ENCODE measurements at regions not wholly inside any gene's neighbourhood (a gene's known extent, or its start where the extent isn't known, plus 50 kb on each side); places are given as distances from the start of the nearest gene placed in this dataset.

- no peak for DNase-seq (ENCODE audit: low spot score)
Measured at GRCh38 chr3:166205158-166205557, 367.9 kb upstream of the BCHE start.

DNA sequence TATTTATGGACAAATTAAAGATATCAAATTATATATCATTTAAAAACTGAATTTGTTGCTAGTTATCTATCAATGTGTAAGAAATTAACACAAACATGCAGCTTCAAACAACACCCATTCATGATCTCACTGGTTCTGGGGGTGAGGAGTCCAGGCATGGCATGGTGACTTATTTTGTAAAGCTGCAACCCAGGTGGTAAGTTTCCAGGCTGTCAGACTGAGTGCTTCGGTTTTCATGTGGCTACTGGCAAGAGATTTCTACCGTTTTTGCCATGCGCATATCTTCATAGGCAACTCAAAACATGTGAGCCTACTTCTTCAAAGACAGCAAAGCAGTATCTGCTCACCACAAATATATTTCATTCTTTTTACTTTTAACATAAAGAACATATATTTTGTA lies 364.3 kb upstream of the BCHE start:
- DNase-seq (ENCODE audit: low spot score) = no peak

GRCh38 chr3:166199491-166199890 lies 362.3 kb upstream of the BCHE start:
- no peak for DNase-seq (ENCODE audit: low spot score)

DNA sequence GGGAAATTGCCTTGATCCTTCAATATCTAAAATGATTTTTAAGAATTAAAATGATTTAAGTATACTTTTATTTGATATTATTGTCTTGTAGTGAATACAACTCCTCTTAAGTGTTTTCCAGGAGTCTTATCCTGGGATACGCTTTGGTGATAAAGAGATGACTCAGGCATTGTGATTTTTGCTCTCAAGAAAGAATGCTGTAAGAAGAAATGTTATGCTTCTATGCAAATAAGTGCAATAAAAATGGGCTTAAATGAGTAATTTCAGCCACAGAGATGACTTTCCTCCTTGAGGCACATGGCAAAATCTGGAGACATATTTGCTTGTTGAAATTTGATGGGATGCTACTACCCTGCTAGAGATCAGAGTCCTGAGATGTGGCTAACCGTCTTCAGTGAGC lies 358.6 kb upstream of the BCHE start:
- no peak for DNase-seq (ENCODE audit: low spot score)

GRCh38 chr3:166191411-166191810 lies 354.2 kb upstream of the BCHE start:
- no peak for DNase-seq (ENCODE audit: low spot score)

- no peak for DNase-seq (ENCODE audit: low spot score)
Measured at GRCh38 chr3:166190360-166190759, 353.1 kb upstream of the BCHE start.

GRCh38 chr3:166187237-166187636 lies 350.0 kb upstream of the BCHE start:
- no peak for DNase-seq (ENCODE audit: low spot score)

- DNase-seq (ENCODE audit: low spot score) = no peak
Measured at GRCh38 chr3:166186003-166186402, 348.8 kb upstream of the BCHE start.

DNA sequence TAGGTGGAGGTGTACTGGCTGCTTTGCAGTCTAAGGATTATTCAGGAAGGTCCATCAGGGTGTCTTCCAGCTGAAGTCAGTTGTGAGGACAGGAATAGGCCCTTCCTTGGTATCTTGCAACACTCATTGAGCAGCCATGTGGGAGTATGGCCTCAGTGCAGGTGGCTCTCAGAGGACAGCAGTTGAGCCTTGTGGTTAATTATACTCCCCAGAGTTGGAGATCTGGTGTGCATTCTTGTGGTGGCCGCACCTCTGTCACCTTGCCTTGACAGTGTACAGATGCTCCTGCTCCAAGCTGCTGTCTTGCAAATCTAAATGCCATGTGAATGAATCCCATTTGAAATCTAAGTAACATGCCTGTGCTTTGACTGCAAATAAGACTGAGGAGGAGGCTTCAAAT lies 339.9 kb upstream of the BCHE start:
- DNase-seq (ENCODE audit: low spot score) = no peak

GRCh38 chr3:166171695-166172094 lies 334.5 kb upstream of the BCHE start:
- DNase-seq (ENCODE audit: low spot score) = no peak

DNA sequence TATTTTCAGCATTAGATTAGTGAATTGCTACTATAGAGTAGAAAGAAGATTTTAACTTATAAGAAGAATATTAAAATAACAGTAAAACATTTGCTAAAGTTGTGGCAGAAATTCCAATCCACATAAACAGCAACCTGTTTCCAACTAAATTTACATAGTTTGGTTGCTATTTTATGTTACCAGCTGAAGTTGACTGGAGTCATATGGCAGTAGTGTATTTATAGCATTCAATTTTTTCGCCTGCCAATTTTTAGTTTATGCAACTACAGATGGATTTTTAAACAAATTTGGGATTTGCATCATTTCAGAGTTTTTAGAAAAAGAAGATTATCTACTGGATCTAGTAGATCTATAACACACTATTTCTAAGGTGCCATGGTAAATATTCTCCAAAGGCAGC lies 332.5 kb upstream of the BCHE start:
- DNase-seq (ENCODE audit: low spot score) = no peak

DNA sequence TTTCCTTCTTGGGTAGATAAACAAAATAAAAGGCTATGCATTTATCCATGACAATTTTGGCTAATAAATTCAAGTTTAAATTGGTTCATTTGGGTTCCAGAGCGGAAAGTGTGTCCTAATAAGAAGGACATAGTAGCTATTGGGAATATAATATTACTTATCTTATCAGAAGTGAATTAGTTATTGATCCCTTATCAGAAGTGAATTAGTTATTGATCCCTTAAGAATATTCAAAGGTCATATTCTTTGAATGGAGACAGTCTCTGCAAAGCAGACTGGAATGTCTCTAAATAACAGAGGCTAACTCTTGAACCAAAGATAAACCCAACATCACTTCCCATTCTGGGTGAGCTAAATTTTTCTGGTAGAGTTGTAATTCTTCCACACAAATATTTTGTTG lies 290.7 kb upstream of the BCHE start:
- no peak for DNase-seq (ENCODE audit: low spot score)

- DNase-seq (ENCODE audit: low spot score) = no peak
Measured at GRCh38 chr3:166125179-166125578, 288.0 kb upstream of the BCHE start.

GRCh38 chr3:166123576-166123975 lies 286.4 kb upstream of the BCHE start:
- no peak for DNase-seq (ENCODE audit: low spot score)

DNA sequence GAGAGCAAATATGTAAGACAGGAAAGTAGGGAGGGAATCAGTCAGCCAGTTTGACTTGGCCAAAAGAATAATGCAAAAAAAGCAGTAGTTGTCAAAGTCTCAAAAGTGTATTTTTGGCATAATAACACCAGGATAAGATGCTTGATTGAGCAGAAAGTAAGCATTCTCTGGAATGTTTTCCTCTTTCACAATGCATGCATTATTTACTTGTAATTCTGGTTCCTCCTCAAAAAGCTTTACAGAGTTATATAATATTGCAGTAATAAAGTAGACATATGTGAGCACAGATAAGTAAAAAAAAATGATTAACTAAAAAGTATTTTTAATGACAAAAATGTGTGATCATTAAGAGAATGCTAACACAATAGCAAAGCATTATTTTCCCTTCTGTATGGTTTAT lies 285.9 kb upstream of the BCHE start:
- DNase-seq (ENCODE audit: low spot score) = no peak

DNA sequence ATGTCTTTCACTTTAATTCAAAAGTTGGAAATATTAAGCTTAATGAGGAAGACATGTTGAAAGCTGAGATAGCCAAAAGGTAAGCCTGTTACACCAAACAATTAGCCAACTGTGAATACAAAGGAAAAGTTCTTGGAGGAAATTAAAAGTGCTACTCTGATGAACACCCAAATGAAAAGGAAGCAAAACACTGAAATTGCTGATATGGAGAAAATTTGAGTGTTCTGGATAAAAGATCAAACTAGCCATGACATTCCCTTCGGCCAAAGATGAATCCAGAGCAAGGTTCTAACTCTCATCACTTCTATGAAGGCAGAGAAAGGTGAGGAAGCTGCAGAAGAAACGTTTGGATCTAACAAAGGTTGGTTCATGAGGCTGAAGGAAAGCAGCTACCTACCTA lies 280.8 kb upstream of the BCHE start:
- no peak for DNase-seq (ENCODE audit: low spot score)

DNA sequence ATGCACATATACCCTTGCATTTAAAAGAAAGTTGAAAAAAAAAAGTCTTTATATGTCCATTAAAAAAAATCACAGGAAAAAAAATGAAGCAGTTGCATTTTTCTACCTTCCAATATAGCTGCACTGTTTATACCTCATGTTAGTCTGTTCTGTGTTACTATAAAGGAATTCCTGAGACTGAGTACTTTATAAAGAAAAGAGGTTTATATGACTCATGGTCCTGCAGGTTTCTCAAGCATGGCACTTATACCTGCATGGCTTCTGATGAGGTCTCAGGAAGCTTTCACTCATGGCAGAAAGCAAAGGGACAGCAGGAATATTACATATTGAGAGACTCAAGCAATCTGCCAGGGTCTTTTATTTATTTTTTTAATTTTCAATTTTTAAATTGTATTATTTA lies 277.2 kb upstream of the BCHE start:
- DNase-seq (ENCODE audit: low spot score) = no peak

DNA sequence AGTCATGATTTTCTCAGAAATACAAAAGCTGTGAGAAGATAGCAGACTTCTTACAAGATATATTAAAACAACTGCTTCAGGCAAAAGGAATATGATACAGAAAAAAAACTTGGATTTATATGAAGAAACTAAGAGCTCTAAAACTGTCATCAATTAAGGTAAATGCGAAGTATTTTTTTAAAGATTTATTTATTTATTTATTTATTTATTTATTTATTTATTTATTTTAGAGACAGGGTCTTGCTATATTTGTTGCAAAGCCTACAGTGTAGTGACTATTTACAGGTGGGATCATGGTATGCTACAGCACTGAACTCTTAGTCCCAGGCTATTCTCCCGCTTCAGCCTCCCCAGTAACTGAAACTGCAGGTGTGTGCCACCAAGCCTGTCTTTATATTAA lies 274.3 kb upstream of the BCHE start:
- no peak for DNase-seq (ENCODE audit: low spot score)

GRCh38 chr3:166110102-166110501 lies 272.9 kb upstream of the BCHE start:
- DNase-seq (ENCODE audit: low spot score) = no peak

GRCh38 chr3:166104938-166105337 lies 267.7 kb upstream of the BCHE start:
- no peak for DNase-seq (ENCODE audit: low spot score)

DNA sequence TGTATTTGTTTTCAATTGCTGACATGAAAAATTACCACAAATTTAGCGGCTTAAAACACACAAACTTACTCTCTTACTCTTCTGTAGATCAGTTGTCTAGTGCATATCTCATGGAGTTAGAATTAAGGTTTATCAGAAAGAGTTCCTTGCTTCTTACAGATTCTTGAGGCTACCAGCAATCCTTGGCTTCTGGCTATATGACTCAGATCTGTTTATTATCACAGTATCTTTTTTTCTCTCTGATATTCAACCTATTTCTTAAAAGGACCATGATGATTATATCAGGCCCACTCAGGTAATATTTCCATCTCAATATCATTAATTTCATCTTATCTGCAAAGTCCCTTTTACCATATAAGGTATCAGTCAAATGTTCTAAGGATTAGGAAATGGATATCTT lies 263.5 kb upstream of the BCHE start:
- no peak for DNase-seq (ENCODE audit: low spot score)

DNA sequence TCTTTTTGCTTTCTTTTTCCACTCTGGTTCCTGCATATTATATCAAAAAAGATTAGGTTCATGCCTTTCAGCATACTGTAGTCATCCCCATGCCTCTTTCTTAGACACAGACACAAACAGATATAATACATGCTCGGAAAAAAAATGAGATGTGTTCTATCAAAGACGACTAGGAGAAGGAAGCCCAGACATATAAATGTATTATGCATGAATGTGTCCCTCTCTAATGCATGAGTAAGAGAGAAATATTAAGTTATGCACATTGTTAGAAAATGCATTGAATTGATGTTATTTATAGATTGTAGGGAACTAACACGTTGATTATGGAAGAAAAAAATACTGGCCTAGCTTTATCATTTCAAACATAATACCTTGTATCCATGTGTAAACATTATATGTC lies 252.4 kb upstream of the BCHE start:
- no peak for DNase-seq (ENCODE audit: low spot score)

DNA sequence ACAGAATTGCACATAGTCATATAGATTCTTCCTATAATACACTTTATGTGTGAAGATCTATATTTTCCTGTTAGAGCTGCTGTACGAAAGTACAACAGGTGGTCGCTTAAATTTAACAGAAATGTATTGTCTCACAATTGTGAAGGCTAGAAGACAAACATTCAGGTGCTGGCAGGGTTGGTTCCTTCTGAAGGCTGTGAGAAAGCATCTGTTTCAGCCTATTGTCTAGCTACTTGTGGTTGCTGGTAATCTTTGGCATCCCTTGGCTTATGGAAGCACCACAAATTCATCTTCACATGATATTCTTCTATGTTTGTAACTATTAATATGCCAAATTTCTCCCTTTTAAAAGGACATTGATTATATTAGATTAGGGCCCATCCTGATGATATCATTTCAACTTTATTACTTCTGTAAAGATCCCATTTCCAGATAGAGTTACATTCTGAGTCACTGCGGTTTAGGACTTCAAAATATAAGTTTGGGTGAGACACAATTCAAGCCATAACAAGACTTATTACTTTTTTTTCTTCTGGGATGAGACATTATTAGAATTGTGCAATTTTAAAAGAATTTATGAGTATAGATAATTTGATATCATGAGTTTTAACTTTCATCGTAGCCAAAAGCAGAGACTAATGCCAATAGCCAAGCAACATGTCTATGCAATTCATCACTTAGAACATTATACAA lies 248.1 kb upstream of the BCHE start:
- DNase-seq (ENCODE audit: low spot score) = no peak

- DNase-seq (ENCODE audit: low spot score) = no peak
Measured at GRCh38 chr3:166080096-166080495, 242.9 kb upstream of the BCHE start.

DNA sequence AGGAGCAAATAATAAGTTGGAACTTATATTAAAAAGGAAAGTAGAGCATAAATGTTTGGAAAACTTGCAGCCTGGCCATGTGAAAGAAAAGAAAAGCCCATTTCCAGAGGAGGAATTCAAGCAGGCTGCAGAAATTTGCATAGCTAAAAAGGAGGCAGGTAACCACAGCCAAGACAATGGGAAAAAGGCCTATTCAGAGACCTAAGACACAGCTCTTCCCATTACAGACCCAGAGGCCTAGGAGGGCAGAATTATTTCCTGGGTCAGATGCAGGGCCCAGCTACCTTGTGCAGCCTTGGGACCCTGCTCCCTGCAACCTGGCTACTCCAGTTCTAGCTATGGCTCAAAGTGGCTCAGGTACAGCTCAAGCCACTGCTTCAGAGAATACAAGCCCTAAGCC lies 234.6 kb upstream of the BCHE start:
- DNase-seq (ENCODE audit: low spot score) = no peak
